ENCODE measurements at regions not wholly inside any gene's neighbourhood (a gene's known extent, or its start where the extent isn't known, plus 50 kb on each side); places are given as distances from the start of the nearest gene placed in this dataset.

GRCh38 chr2:222033541-222033940 lies 265.3 kb downstream of the PAX3 start (continued):
- no peak for TF ChIP-seq CBX5 (IDR thresholded peaks at IDR 0.05; ENCODE audit: low read depth, low read length)

Data from H1 (cell line).